H1 (cell line): ENCODE measurements at regions not wholly inside any gene's neighbourhood (a gene's known extent, or its start where the extent isn't known, plus 50 kb on each side); places are given as distances from the start of the nearest gene placed in this dataset.

Experiments used
- CTCF ChIA-PET: fragments of 300-600 bp; sonication (Branson Sonifier 250); formaldehyde crosslinking; loops from one replicate; lab custom pipeline; 2021; ENCODE audit not compliant: partially characterized antibody; lab: Charles Lee
- POLR2A ChIA-PET: fragments of 300-600 bp; sonication (Branson Sonifier 250); formaldehyde crosslinking; loops from one replicate; lab custom pipeline; 2021; ENCODE audit warnings: inconsistent platforms; ENCODE audit not compliant: partially characterized antibody; lab: Charles Lee
- DNase-seq, 2 experiments: peaks; one replicate each; pipeline versions ENCODE4 v3.0.0 to v3.0.0-alpha.2; 2010 to 2022; ENCODE audit warnings: low spot score in 2 of 2, low read depth in 1 of 2, mixed read lengths in 1 of 2
- FAIRE-seq: peaks from 2 replicates; lab custom pipeline; 2011; peaks lifted over from hg19 to GRCh38; lab: Jason Lieb, UNC
- H2AFZ ChIP-seq: 2 replicates; pipeline ENCODE4 v1.8.1; 2012; ENCODE audit warnings: low read length, inconsistent platforms
- H2AK5ac ChIP-seq: 2 replicates; pipeline ENCODE4 v1.6.1; 2013; ENCODE audit warnings: low read depth, low read length
- H2BK120ac ChIP-seq: replicated peaks from 2 replicates; pipeline ENCODE3; 2013; ENCODE audit warnings: low read depth, low read length, inconsistent platforms
- H2BK12ac ChIP-seq: 2 replicates; pipeline ENCODE4 v1.6.1; 2013; ENCODE audit warnings: low read depth, low read length
- H2BK15ac ChIP-seq: 2 replicates; pipeline ENCODE4 v1.6.1; 2013; ENCODE audit warnings: low read length
- H2BK20ac ChIP-seq: 2 replicates; pipeline ENCODE4 v1.6.1; 2013; ENCODE audit warnings: low read length
- H2BK5ac ChIP-seq: 2 replicates; pipeline ENCODE4 v1.6.1; 2013; ENCODE audit warnings: low read depth, low read length
- H3K14ac ChIP-seq: 2 replicates; pipeline ENCODE4 v1.6.1; 2013; ENCODE audit warnings: inconsistent platforms; ENCODE audit not compliant: insufficient read length
- H3K18ac ChIP-seq: 2 replicates; pipeline ENCODE4 v1.6.1; 2013; ENCODE audit warnings: low read length; ENCODE audit errors: extremely low read depth
- H3K23ac ChIP-seq: 2 replicates; pipeline ENCODE4 v1.6.1; 2013; ENCODE audit warnings: inconsistent platforms; ENCODE audit not compliant: insufficient read length
- H3K23me2 ChIP-seq: 2 replicates; pipeline ENCODE4 v1.6.1; 2013; ENCODE audit warnings: low read depth, low read length
- H3K27ac ChIP-seq: 2 replicates; pipeline ENCODE4 v1.6.1; 2011; ENCODE audit warnings: low read depth, low read length, inconsistent platforms
- H3K27me3 ChIP-seq, 4 experiments: replicated peaks in 1 of 4; 1 replicate in 1 of 4; 2 replicates in 3 of 4; pipeline versions ENCODE4 v1.6.1 to v1.8.1; 2011 to 2013; ENCODE audit warnings: low read length in 3 of 4, mild to moderate bottlenecking in 3 of 4, inconsistent platforms in 2 of 4, mixed read lengths in 2 of 4, moderate library complexity in 1 of 4; ENCODE audit not compliant: control insufficient read depth in 3 of 4, insufficient read depth in 3 of 4; ENCODE audit errors: extremely low read depth in 1 of 4
- H3K36me3 ChIP-seq, 4 experiments: 2 replicates each; pipeline versions ENCODE4 v1.6.1 to v1.8.1; 2011 to 2013; ENCODE audit warnings: mild to moderate bottlenecking in 4 of 4, low read length in 3 of 4, moderate library complexity in 2 of 4, control low read depth in 1 of 4, inconsistent platforms in 1 of 4; ENCODE audit not compliant: insufficient read depth in 4 of 4, control insufficient read depth in 2 of 4
- H3K4ac ChIP-seq: replicated peaks from 2 replicates; pipeline ENCODE3; 2013; ENCODE audit warnings: low read length, low read depth, mixed read lengths, inconsistent platforms; ENCODE audit not compliant: insufficient read length
- H3K4me1 ChIP-seq, 4 experiments: replicated peaks in 1 of 4; 1 replicate in 1 of 4; 2 replicates in 3 of 4; pipeline versions ENCODE4 v1.6.1 to v1.8.1; 2011 to 2013; ENCODE audit warnings: low read length in 3 of 4, inconsistent platforms in 2 of 4, mixed read lengths in 1 of 4; ENCODE audit not compliant: insufficient read depth in 4 of 4, control insufficient read depth in 3 of 4
- H3K4me2 ChIP-seq, 2 experiments: 2 replicates each; pipeline versions ENCODE4 v1.6.1 to v1.8.1; 2011 to 2013; ENCODE audit warnings: low read depth in 2 of 2, low read length in 2 of 2, control low read depth in 1 of 2, inconsistent platforms in 1 of 2, mild to moderate bottlenecking in 1 of 2; ENCODE audit not compliant: insufficient read depth in 1 of 2
- H3K4me3 ChIP-seq, 4 experiments: fragments of 200-600, 300-600 bp in 1 of 4; sonication (generic), shearing (Covaris generic), sonication (Bioruptor Twin) in 1 of 4; 2 replicates each; pipeline versions ENCODE4 v1.5.1 to v1.8.1; 2011 to 2016; ENCODE audit warnings: low read length in 4 of 4, low read depth in 3 of 4, control low read depth in 2 of 4, inconsistent platforms in 2 of 4, mild to moderate bottlenecking in 2 of 4, mixed read lengths in 1 of 4, moderate library complexity in 1 of 4; ENCODE audit not compliant: insufficient read depth in 2 of 4; ENCODE audit errors: extremely low read depth in 1 of 4
- H3K56ac ChIP-seq: replicated peaks from 2 replicates; pipeline ENCODE3; 2013; ENCODE audit warnings: low read depth, mild to moderate bottlenecking, mixed read lengths, low read length, inconsistent platforms; ENCODE audit not compliant: insufficient read length
- H3K79me1 ChIP-seq: 2 replicates; pipeline ENCODE4 v1.6.1; 2013; ENCODE audit warnings: low read depth, low read length, control low read depth
- H3K79me2 ChIP-seq, 2 experiments: 2 replicates each; pipeline versions ENCODE4 v1.6.1 to v1.8.1; 2012 to 2013; ENCODE audit warnings: low read length in 2 of 2, mild to moderate bottlenecking in 2 of 2, inconsistent platforms in 1 of 2; ENCODE audit not compliant: insufficient read depth in 2 of 2, control insufficient read depth in 1 of 2
- H3K9ac ChIP-seq, 4 experiments: replicated peaks in 1 of 4; 1 replicate in 1 of 4; 2 replicates in 3 of 4; pipeline versions ENCODE4 v1.6.1 to v1.8.1; 2011 to 2013; ENCODE audit warnings: low read depth in 3 of 4, low read length in 3 of 4, control low read depth in 2 of 4, mild to moderate bottlenecking in 2 of 4, moderate library complexity in 2 of 4, inconsistent platforms in 1 of 4; ENCODE audit errors: extremely low read depth in 1 of 4
- H3K9me3 ChIP-seq, 2 experiments: 2 replicates each; pipeline versions ENCODE4 v1.6.1 to v1.8.1; 2012 to 2013; ENCODE audit warnings: mild to moderate bottlenecking in 2 of 2, moderate library complexity in 2 of 2, control low read depth in 1 of 2, inconsistent platforms in 1 of 2, low read depth in 1 of 2, low read length in 1 of 2, mixed read lengths in 1 of 2; ENCODE audit not compliant: insufficient read depth in 2 of 2
- H4K20me1 ChIP-seq, 2 experiments: replicated peaks in 1 of 2; 2 replicates each; pipeline versions ENCODE3 to v1.8.1; 2011 to 2013; ENCODE audit warnings: inconsistent platforms in 2 of 2, low read length in 2 of 2, mild to moderate bottlenecking in 1 of 2; ENCODE audit not compliant: insufficient read depth in 2 of 2, control insufficient read depth in 1 of 2
- H4K5ac ChIP-seq: 2 replicates; pipeline ENCODE4 v1.6.1; 2013; ENCODE audit warnings: low read length, low read depth, mixed read lengths, inconsistent platforms; ENCODE audit not compliant: insufficient read length
- H4K8ac ChIP-seq: 2 replicates; pipeline ENCODE4 v1.8.0; 2013; ENCODE audit warnings: mild to moderate bottlenecking, moderate library complexity, low read length, inconsistent platforms; ENCODE audit not compliant: insufficient read depth; ENCODE audit errors: extremely low read depth
- H4K91ac ChIP-seq: replicated peaks from 2 replicates; pipeline ENCODE3; 2013; ENCODE audit warnings: low read length, mixed read lengths, inconsistent platforms; ENCODE audit not compliant: insufficient read length
- CBX5 ChIP-seq: fragments of 300-800, 300-1000 bp; sonication (generic); IDR thresholded peaks from 2 replicates; pipeline ENCODE4 v1.7.1; 2016; ENCODE audit warnings: antibody characterized with exemption, low read length, low read depth
- CREB1 ChIP-seq: IDR thresholded peaks from 2 replicates; pipeline ENCODE4 v1.6.1; 2012; ENCODE audit warnings: inconsistent platforms
- E2F6 ChIP-seq: IDR thresholded peaks from 2 replicates; pipeline ENCODE4 v1.6.1; 2012; ENCODE audit warnings: inconsistent platforms
- EZH2 ChIP-seq: fragments of 200-600 bp; sonication (generic); IDR thresholded peaks from 2 replicates; pipeline ENCODE4 v1.7.1; 2012; ENCODE audit warnings: low read depth, mild to moderate bottlenecking, moderate library complexity, low read length, inconsistent platforms; ENCODE audit not compliant: severe bottlenecking
- JUND ChIP-seq: IDR thresholded peaks from 2 replicates; pipeline ENCODE4 v1.6.1; 2011; ENCODE audit warnings: mild to moderate bottlenecking, improper control_type of control experiment, low read length
- MAFK ChIP-seq: IDR thresholded peaks from 2 replicates; pipeline ENCODE4 v1.6.1; 2012; ENCODE audit warnings: low read depth, mild to moderate bottlenecking, improper control_type of control experiment, low read length
- NANOG ChIP-seq: IDR thresholded peaks from 2 replicates; pipeline ENCODE4 v1.6.1; 2011; ENCODE audit warnings: low read length, low read depth, mild to moderate bottlenecking, inconsistent platforms; ENCODE audit not compliant: insufficient read depth, poor library complexity, severe bottlenecking
- RNF2 ChIP-seq: fragments of 200-900, 300-1000 bp; sonication (generic); IDR thresholded peaks from 2 replicates; pipeline ENCODE4 v1.7.1; 2016; ENCODE audit warnings: borderline replicate concordance, low read depth, mild to moderate bottlenecking, antibody characterized with exemption, low read length; ENCODE audit not compliant: poor library complexity, severe bottlenecking; ENCODE audit errors: missing control alignments
- SAP30 ChIP-seq: fragments of 300-600 bp; sonication (generic); IDR thresholded peaks from 2 replicates; pipeline ENCODE4 v1.7.1; 2012; ENCODE audit warnings: low read length, moderate library complexity, mild to moderate bottlenecking, inconsistent platforms; ENCODE audit not compliant: insufficient read depth, insufficient replicate concordance
- SP1 ChIP-seq: IDR thresholded peaks from 2 replicates; pipeline ENCODE4 v1.6.1; 2011; ENCODE audit warnings: low read depth, low read length
- SUZ12 ChIP-seq: fragments of 200-600 bp; sonication (generic); IDR thresholded peaks from 2 replicates; pipeline ENCODE4 v1.6.1; 2012; ENCODE audit warnings: mild to moderate bottlenecking, inconsistent platforms, low read length, moderate library complexity, mixed read lengths
- TAF1 ChIP-seq: IDR thresholded peaks from 2 replicates; pipeline ENCODE4 v1.6.1; 2011; ENCODE audit warnings: mild to moderate bottlenecking, low read depth, low read length
- WGBS, 2 experiments: shearing (Covaris generic) in 1 of 2; methylation state at CpG; one replicate each; pipeline versions ENCODE4 v1.1.6 to v1.1.7; 2013 to 2015; ENCODE audit warnings: low lambda C conversion rate in 2 of 2, mixed read lengths in 2 of 2, inconsistent platforms in 1 of 2, low coverage in 1 of 2, missing lambda C conversion rate in 1 of 2; ENCODE audit not compliant: insufficient replicate concordance in 2 of 2, insufficient coverage in 1 of 2, insufficient read length in 1 of 2; ENCODE audit errors: extremely low coverage in 1 of 2, missing lambda C conversion rate in 1 of 2; 5-methylcytosine and 5-hydroxymethylcytosine counted together

- TF ChIP-seq MAFK, result no peak
- no peak for TF ChIP-seq SAP30
- no peak for TF ChIP-seq CBX5
- no peak for TF ChIP-seq NANOG
- TF ChIP-seq E2F6, result no peak
- TF ChIP-seq SUZ12, result no peak
- no peak for TF ChIP-seq EZH2
- no peak for TF ChIP-seq TAF1
- no peak for TF ChIP-seq JUND
- no peak for TF ChIP-seq CREB1
- TF ChIP-seq RNF2, result no peak
- TF ChIP-seq SP1, result no peak
Measured at GRCh38 chr16:14004729-14005315, 66.3 kb upstream of the MRTFB start.

More at GRCh38 chr16:14004729-14005315, 66.3 kb upstream of the MRTFB start:
- Histone ChIP-seq H2AFZ (0 out of 2 replicates have a peak overlapping the region, but pooled peaks have one; percentile 10), H2BK120ac (no peak overlapping the region), H4K8ac (no peak overlapping the region), H3K27ac (no peak overlapping the region), H3K18ac (no peak overlapping the region), H3K9me3 (no peaks in the 10 kb centered on the region), H3K36me3 (no peaks in the 10 kb centered on the region), H3K4ac (no peak overlapping the region), H3K4me1 (peaks cover 3 to 8% (median 5%) of the 10 kb centered on the region in 4 experiments), H4K91ac (no peak overlapping the region), H3K79me2 (no peaks in the 10 kb centered on the region), H3K23me2 (peaks cover 3% of the 10 kb centered on the region; the same call in 1 of the 2 replicates), H2BK12ac (no peak overlapping the region), H3K56ac (no peak overlapping the region), H4K20me1 (no peaks in the 10 kb centered on the region), H2AK5ac (no peak overlapping the region), H2BK5ac (no peak overlapping the region), H2BK20ac (no peak overlapping the region), H3K4me3 (no peak overlapping the region), H3K14ac (no peak overlapping the region), H3K23ac (no peak overlapping the region), H3K4me2 (no peak overlapping the region), H4K5ac (no peak overlapping the region), H3K9ac (no peak overlapping the region), H3K27me3 (no peaks in the 10 kb centered on the region), H2BK15ac (no peak overlapping the region), H3K79me1 (no peaks in the 10 kb centered on the region)
- no peak for FAIRE-seq
- WGBS, 2 experiments, result 94% methylated on average over 2 of the region's 2 CpGs; no CpG with 5 or more reads in 1 of the 2 experiments
- POLR2A ChIA-PET, result interaction anchor here (0.7 to 1.9 kb wide), 3 partner anchors 8 to 65 kb away, joined by 3 to 4 read pairs (median 3); no protein-coding TSS in a partner anchor
- DNase-seq, result no peak
- CTCF ChIA-PET, result interaction anchor here (0.7 to 1.8 kb wide), 6 partner anchors 12 to 306 kb away, joined by 3 to 7 read pairs (median 3); no protein-coding TSS in a partner anchor
